Nephron progenitor cell (in vitro differentiated cells): ENCODE measurements at regions not wholly inside any gene's neighbourhood (a gene's known extent, or its start where the extent isn't known, plus 50 kb on each side); places are given as distances from the start of the nearest gene placed in this dataset.
"Not testable (repeated sequence)": the region's sequence is repeated elsewhere in the genome, so short reads cannot be mapped to it uniquely, and the experiment has no call there.

Experiments
- DNase-seq: peaks from one replicate; pipeline ENCODE4 v3.0.0; 2021
- H3K27ac Mint-ChIP-seq: 2 replicates; pipeline ENCODE4 v1.8.0; 2021; ENCODE audit warnings: mild to moderate bottlenecking, moderate library complexity, mixed read lengths
- H3K27me3 Mint-ChIP-seq: 2 replicates; pipeline ENCODE4 v1.8.0; 2021; ENCODE audit warnings: mild to moderate bottlenecking, low read depth, mixed read lengths; ENCODE audit not compliant: poor library complexity
- H3K36me3 Mint-ChIP-seq: 2 replicates; pipeline ENCODE4 v1.8.0; 2021; ENCODE audit warnings: low read depth, mixed read lengths
- H3K4me1 Mint-ChIP-seq: 2 replicates; pipeline ENCODE4 v1.8.0; 2021; ENCODE audit warnings: mixed read lengths
- H3K4me3 Mint-ChIP-seq: 2 replicates; pipeline ENCODE4 v1.8.0; 2021; ENCODE audit warnings: mild to moderate bottlenecking, moderate library complexity, mixed read lengths
- H3K9me3 Mint-ChIP-seq: 2 replicates; pipeline ENCODE4 v1.8.0; 2021; ENCODE audit warnings: mild to moderate bottlenecking, moderate library complexity, mixed read lengths

GRCh38 chr1:120941066-120941465 lies 51.5 kb downstream of the PPIAL4A start:
- not testable (repeated sequence) for H3K9me3 Mint-ChIP-seq

GRCh38 chr1:120941836-120942217 lies 52.3 kb downstream of the PPIAL4A start:
- peak overlapping the region; percentile 99 for H3K27ac Mint-ChIP-seq
- H3K9me3 Mint-ChIP-seq, H3K36me3 Mint-ChIP-seq, H3K27me3 Mint-ChIP-seq, DNase-seq: not testable (repeated sequence)
- H3K4me1 Mint-ChIP-seq, result peaks cover 27% of the 10 kb centered on the region
- peak overlapping the region; percentile 89 for H3K4me3 Mint-ChIP-seq

More at GRCh38 chr1:120941066-120941465, 51.5 kb downstream of the PPIAL4A start:
- not testable (repeated sequence) for H3K4me3 Mint-ChIP-seq, H3K27ac Mint-ChIP-seq, H3K27me3 Mint-ChIP-seq, H3K36me3 Mint-ChIP-seq
- H3K4me1 Mint-ChIP-seq, result peaks cover 27% of the 10 kb centered on the region
- peak; percentile 7 for DNase-seq

- not testable (repeated sequence) for H3K9me3 Mint-ChIP-seq
Measured at GRCh38 chr1:120942218-120942944, 52.8 kb downstream of the PPIAL4A start.

GRCh38 chr1:120942945-120943319 lies 53.4 kb downstream of the PPIAL4A start:
- DNase-seq, H3K27ac Mint-ChIP-seq, H3K9me3 Mint-ChIP-seq, H3K36me3 Mint-ChIP-seq, H3K27me3 Mint-ChIP-seq, H3K4me3 Mint-ChIP-seq: not testable (repeated sequence)
- H3K4me1 Mint-ChIP-seq, result peaks cover 27% of the 10 kb centered on the region

More at GRCh38 chr1:120942218-120942944, 52.8 kb downstream of the PPIAL4A start:
- peak; percentile 73 for DNase-seq
- not testable (repeated sequence) for H3K27me3 Mint-ChIP-seq, H3K36me3 Mint-ChIP-seq
- Mint-ChIP-seq H3K4me3 (peak overlapping the region; percentile 89), H3K4me1 (peaks cover 27% of the 10 kb centered on the region), H3K27ac (peak overlapping the region; percentile 99)

GRCh38 chr1:120944691-120945090 lies 55.1 kb downstream of the PPIAL4A start:
- not testable (repeated sequence) for H3K27ac Mint-ChIP-seq, H3K36me3 Mint-ChIP-seq, DNase-seq, H3K4me3 Mint-ChIP-seq, H3K9me3 Mint-ChIP-seq, H3K27me3 Mint-ChIP-seq
- H3K4me1 Mint-ChIP-seq, result peaks cover 20% of the 10 kb centered on the region

- DNase-seq, H3K36me3 Mint-ChIP-seq, H3K4me3 Mint-ChIP-seq, H3K27me3 Mint-ChIP-seq, H3K27ac Mint-ChIP-seq, H3K9me3 Mint-ChIP-seq: not testable (repeated sequence)
- H3K4me1 Mint-ChIP-seq, result peaks cover 18% of the 10 kb centered on the region
Measured at GRCh38 chr1:120945122-120945521, 55.6 kb downstream of the PPIAL4A start.

GRCh38 chr1:120947114-120947513 lies 57.5 kb downstream of the PPIAL4A start:
- H3K27me3 Mint-ChIP-seq, H3K4me3 Mint-ChIP-seq, DNase-seq, H3K9me3 Mint-ChIP-seq, H3K4me1 Mint-ChIP-seq: not testable (repeated sequence)
- Mint-ChIP-seq H3K36me3 (peaks cover 11% of the 10 kb centered on the region), H3K27ac (peak overlapping the region; percentile 75)

- DNase-seq, H3K4me3 Mint-ChIP-seq, H3K27me3 Mint-ChIP-seq, H3K27ac Mint-ChIP-seq, H3K4me1 Mint-ChIP-seq: not testable (repeated sequence)
- Mint-ChIP-seq H3K9me3 (peaks cover 12% of the 10 kb centered on the region), H3K36me3 (peaks cover 26% of the 10 kb centered on the region)
Measured at GRCh38 chr1:120949724-120950123, 60.2 kb downstream of the PPIAL4A start.

GRCh38 chr1:120950633-120951032 lies 61.1 kb downstream of the PPIAL4A start:
- Mint-ChIP-seq H3K9me3 (peaks cover 12% of the 10 kb centered on the region), H3K36me3 (peaks cover 32% of the 10 kb centered on the region)
- H3K27ac Mint-ChIP-seq, DNase-seq, H3K4me3 Mint-ChIP-seq, H3K4me1 Mint-ChIP-seq, H3K27me3 Mint-ChIP-seq: not testable (repeated sequence)

- not testable (repeated sequence) for DNase-seq, H3K4me1 Mint-ChIP-seq, H3K27me3 Mint-ChIP-seq, H3K27ac Mint-ChIP-seq, H3K4me3 Mint-ChIP-seq
- peaks cover 37% of the 10 kb centered on the region for H3K36me3 Mint-ChIP-seq
- peaks cover 15% of the 10 kb centered on the region for H3K9me3 Mint-ChIP-seq
Measured at GRCh38 chr1:120951100-120951499, 61.5 kb downstream of the PPIAL4A start.

GRCh38 chr1:120952207-120952870 lies 62.8 kb downstream of the PPIAL4A start:
- not testable (repeated sequence) for DNase-seq

GRCh38 chr1:120952871-120953265 lies 63.3 kb downstream of the PPIAL4A start:
- H3K4me1 Mint-ChIP-seq, DNase-seq, H3K4me3 Mint-ChIP-seq, H3K27ac Mint-ChIP-seq, H3K27me3 Mint-ChIP-seq: not testable (repeated sequence)
- H3K9me3 Mint-ChIP-seq, result peaks cover 30% of the 10 kb centered on the region
- H3K36me3 Mint-ChIP-seq, result peaks cover 39% of the 10 kb centered on the region

More at GRCh38 chr1:120952207-120952870, 62.8 kb downstream of the PPIAL4A start:
- not testable (repeated sequence) for H3K4me1 Mint-ChIP-seq, H3K4me3 Mint-ChIP-seq, H3K27ac Mint-ChIP-seq, H3K27me3 Mint-ChIP-seq
- peaks cover 40% of the 10 kb centered on the region for H3K36me3 Mint-ChIP-seq
- peaks cover 26% of the 10 kb centered on the region for H3K9me3 Mint-ChIP-seq
